ENCODE measurements at regions not wholly inside any gene's neighbourhood (a gene's known extent, or its start where the extent isn't known, plus 50 kb on each side); places are given as distances from the start of the nearest gene placed in this dataset.

- no peaks in the 10 kb centered on the region for H3K27me3 ChIP-seq
- H3K4me3 ChIP-seq, result no peak overlapping the region
- DNase-seq, result no peak
- no peaks in the 10 kb centered on the region for H3K4me1 ChIP-seq
- no peak for TF ChIP-seq POLR2A (IDR thresholded peaks at IDR 0.05)
- TF ChIP-seq, protein P1, sequence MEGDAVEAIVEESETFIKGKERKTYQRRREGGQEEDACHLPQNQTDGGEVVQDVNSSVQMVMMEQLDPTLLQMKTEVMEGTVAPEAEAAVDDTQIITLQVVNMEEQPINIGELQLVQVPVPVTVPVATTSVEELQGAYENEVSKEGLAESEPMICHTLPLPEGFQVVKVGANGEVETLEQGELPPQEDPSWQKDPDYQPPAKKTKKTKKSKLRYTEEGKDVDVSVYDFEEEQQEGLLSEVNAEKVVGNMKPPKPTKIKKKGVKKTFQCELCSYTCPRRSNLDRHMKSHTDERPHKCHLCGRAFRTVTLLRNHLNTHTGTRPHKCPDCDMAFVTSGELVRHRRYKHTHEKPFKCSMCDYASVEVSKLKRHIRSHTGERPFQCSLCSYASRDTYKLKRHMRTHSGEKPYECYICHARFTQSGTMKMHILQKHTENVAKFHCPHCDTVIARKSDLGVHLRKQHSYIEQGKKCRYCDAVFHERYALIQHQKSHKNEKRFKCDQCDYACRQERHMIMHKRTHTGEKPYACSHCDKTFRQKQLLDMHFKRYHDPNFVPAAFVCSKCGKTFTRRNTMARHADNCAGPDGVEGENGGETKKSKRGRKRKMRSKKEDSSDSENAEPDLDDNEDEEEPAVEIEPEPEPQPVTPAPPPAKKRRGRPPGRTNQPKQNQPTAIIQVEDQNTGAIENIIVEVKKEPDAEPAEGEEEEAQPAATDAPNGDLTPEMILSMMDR (IDR thresholded peaks at IDR 0.05), result no peak
- no peaks in the 10 kb centered on the region for H3K36me3 ChIP-seq
- no peaks in the 10 kb centered on the region for H3K9me3 ChIP-seq
- H3K27ac ChIP-seq, result no peak overlapping the region
- intact Hi-C loops (cut with DNase I; ENCODE audit: low total_unique reads), result no loop called here
Measured at GRCh38 chr4:135365065-135365464, 1163.5 kb upstream of the PABPC4L start.

- no peaks in the 10 kb centered on the region for H3K27me3 ChIP-seq
- no peak for DNase-seq
- no peaks in the 10 kb centered on the region for H3K4me1 ChIP-seq
- intact Hi-C loops (cut with DNase I; ENCODE audit: low total_unique reads), result no loop called here
- no peaks in the 10 kb centered on the region for H3K9me3 ChIP-seq
- no peak for TF ChIP-seq POLR2A (IDR thresholded peaks at IDR 0.05)
- TF ChIP-seq, protein P1 (IDR thresholded peaks at IDR 0.05), result no peak
- H3K27ac ChIP-seq, result no peak overlapping the region
- no peaks in the 10 kb centered on the region for H3K36me3 ChIP-seq
- H3K4me3 ChIP-seq, result no peak overlapping the region
Measured at GRCh38 chr4:135359128-135359527, 1157.5 kb upstream of the PABPC4L start.

DNA sequence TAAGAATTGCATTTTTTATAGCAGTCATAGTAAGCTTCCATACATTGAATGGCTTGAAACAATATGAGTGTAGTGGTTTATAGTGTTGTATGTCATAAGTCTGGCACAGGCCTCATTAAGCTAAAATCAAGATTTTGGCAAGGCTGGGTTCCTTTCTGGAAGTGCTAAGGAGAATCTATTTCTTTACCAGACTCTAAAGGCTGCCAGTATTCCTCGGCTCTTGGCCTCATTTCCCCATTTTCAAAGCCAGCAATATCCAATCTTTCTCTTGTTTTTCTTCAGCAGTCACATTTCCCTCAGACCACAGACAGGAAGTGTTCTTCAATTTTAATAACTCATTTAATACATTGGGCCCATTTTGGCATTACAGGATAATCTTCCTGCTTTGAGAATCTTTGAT is 1155.5 kb upstream of the PABPC4L start:
- no peaks in the 10 kb centered on the region for H3K36me3 ChIP-seq
- no peaks in the 10 kb centered on the region for H3K4me1 ChIP-seq
- DNase-seq, result no peak
- H3K4me3 ChIP-seq, result no peak overlapping the region
- no peak for TF ChIP-seq POLR2A (IDR thresholded peaks at IDR 0.05)
- TF ChIP-seq, protein P1 (IDR thresholded peaks at IDR 0.05), result no peak
- intact Hi-C loops (cut with DNase I; ENCODE audit: low total_unique reads), result no loop called here
- H3K27ac ChIP-seq, result no peak overlapping the region
- H3K27me3 ChIP-seq, result no peaks in the 10 kb centered on the region
- H3K9me3 ChIP-seq, result no peaks in the 10 kb centered on the region

GRCh38 chr4:135354876-135355275 is 1153.3 kb upstream of the PABPC4L start:
- no peak for TF ChIP-seq POLR2A (IDR thresholded peaks at IDR 0.05)
- TF ChIP-seq, protein P1 (IDR thresholded peaks at IDR 0.05), result no peak
- Histone ChIP-seq H3K4me1 (no peaks in the 10 kb centered on the region), H3K4me3 (no peak overlapping the region), H3K9me3 (no peaks in the 10 kb centered on the region), H3K36me3 (no peaks in the 10 kb centered on the region), H3K27ac (no peak overlapping the region), H3K27me3 (no peaks in the 10 kb centered on the region)
- intact Hi-C loops (cut with DNase I; ENCODE audit: low total_unique reads), result no loop called here
- no peak for DNase-seq

- no peaks in the 10 kb centered on the region for H3K36me3 ChIP-seq
- intact Hi-C loops (cut with DNase I; ENCODE audit: low total_unique reads), result no loop called here
- TF ChIP-seq POLR2A (IDR thresholded peaks at IDR 0.05), result no peak
- TF ChIP-seq, protein P1 (IDR thresholded peaks at IDR 0.05), result no peak
- H3K9me3 ChIP-seq, result no peaks in the 10 kb centered on the region
- no peaks in the 10 kb centered on the region for H3K4me1 ChIP-seq
- H3K4me3 ChIP-seq, result no peak overlapping the region
- DNase-seq, result no peak
- H3K27ac ChIP-seq, result no peak overlapping the region
- no peaks in the 10 kb centered on the region for H3K27me3 ChIP-seq
Measured at GRCh38 chr4:135353008-135353407, 1151.4 kb upstream of the PABPC4L start.
